ENCODE measurements at regions not wholly inside any gene's neighbourhood (a gene's known extent, or its start where the extent isn't known, plus 50 kb on each side); places are given as distances from the start of the nearest gene placed in this dataset.

GRCh38 chr4:180923486-180923885 lies 1319.7 kb upstream of the TENM3 start:
- no peaks in the 10 kb centered on the region for H3K36me3 Mint-ChIP-seq (ENCODE audit: insufficient read depth)
- H3K9me3 Mint-ChIP-seq (ENCODE audit: low read depth), result no peaks in the 10 kb centered on the region
- H3K4me3 Mint-ChIP-seq (ENCODE audit: low read depth), result no peak overlapping the region
- H3K27me3 Mint-ChIP-seq, result no peaks in the 10 kb centered on the region
- H3K27ac Mint-ChIP-seq, result no peak overlapping the region
- no peaks in the 10 kb centered on the region for H3K4me1 Mint-ChIP-seq (ENCODE audit: low read depth)
- no peak for TF ChIP-seq CTCF (IDR thresholded peaks at IDR 0.05; ENCODE audit: unreplicated experiment)
- DNase-seq (ENCODE audit: low spot score, unreplicated experiment), result no peak

- no peak for TF ChIP-seq CTCF (IDR thresholded peaks at IDR 0.05; ENCODE audit: unreplicated experiment)
- Mint-ChIP-seq H3K4me1 (ENCODE audit: low read depth) (no peaks in the 10 kb centered on the region), H3K9me3 (ENCODE audit: low read depth) (no peaks in the 10 kb centered on the region), H3K4me3 (ENCODE audit: low read depth) (no peak overlapping the region), H3K27ac (no peak overlapping the region), H3K36me3 (ENCODE audit: insufficient read depth) (no peaks in the 10 kb centered on the region), H3K27me3 (no peaks in the 10 kb centered on the region)
- no peak for DNase-seq (ENCODE audit: low spot score, unreplicated experiment)
Observed at GRCh38 chr4:180925805-180926204, 1317.4 kb upstream of the TENM3 start.

- Mint-ChIP-seq H3K4me1 (ENCODE audit: low read depth) (no peaks in the 10 kb centered on the region), H3K9me3 (ENCODE audit: low read depth) (no peaks in the 10 kb centered on the region), H3K4me3 (ENCODE audit: low read depth) (no peak overlapping the region), H3K27me3 (no peaks in the 10 kb centered on the region), H3K36me3 (ENCODE audit: insufficient read depth) (no peaks in the 10 kb centered on the region), H3K27ac (no peak overlapping the region)
- no peak for DNase-seq (ENCODE audit: low spot score, unreplicated experiment)
- no peak for TF ChIP-seq CTCF (IDR thresholded peaks at IDR 0.05; ENCODE audit: unreplicated experiment)
Observed at GRCh38 chr4:180926277-180926676, 1316.9 kb upstream of the TENM3 start.

GRCh38 chr4:180932370-180933001 lies 1310.7 kb upstream of the TENM3 start:
- H3K9me3 Mint-ChIP-seq (ENCODE audit: low read depth), result no peaks in the 10 kb centered on the region
- no peak overlapping the region for H3K4me3 Mint-ChIP-seq (ENCODE audit: low read depth)

GRCh38 chr4:180937083-180937482 lies 1306.1 kb upstream of the TENM3 start:
- no peak for TF ChIP-seq CTCF (IDR thresholded peaks at IDR 0.05; ENCODE audit: unreplicated experiment)
- Mint-ChIP-seq H3K9me3 (ENCODE audit: low read depth) (no peaks in the 10 kb centered on the region), H3K36me3 (ENCODE audit: insufficient read depth) (no peaks in the 10 kb centered on the region), H3K4me1 (ENCODE audit: low read depth) (no peaks in the 10 kb centered on the region), H3K27me3 (no peaks in the 10 kb centered on the region), H3K4me3 (ENCODE audit: low read depth) (no peak overlapping the region), H3K27ac (no peak overlapping the region)
- DNase-seq (ENCODE audit: low spot score, unreplicated experiment), result no peak

More at GRCh38 chr4:180932370-180933001, 1310.7 kb upstream of the TENM3 start:
- no peak for TF ChIP-seq CTCF (IDR thresholded peaks at IDR 0.05; ENCODE audit: unreplicated experiment)
- Mint-ChIP-seq H3K27me3 (no peaks in the 10 kb centered on the region), H3K36me3 (ENCODE audit: insufficient read depth) (no peaks in the 10 kb centered on the region), H3K4me1 (ENCODE audit: low read depth) (no peaks in the 10 kb centered on the region), H3K27ac (no peak overlapping the region)
- DNase-seq (ENCODE audit: low spot score, unreplicated experiment), result no peak
